ENCODE measurements at regions not wholly inside any gene's neighbourhood (a gene's known extent, or its start where the extent isn't known, plus 50 kb on each side); places are given as distances from the start of the nearest gene placed in this dataset.

DNA sequence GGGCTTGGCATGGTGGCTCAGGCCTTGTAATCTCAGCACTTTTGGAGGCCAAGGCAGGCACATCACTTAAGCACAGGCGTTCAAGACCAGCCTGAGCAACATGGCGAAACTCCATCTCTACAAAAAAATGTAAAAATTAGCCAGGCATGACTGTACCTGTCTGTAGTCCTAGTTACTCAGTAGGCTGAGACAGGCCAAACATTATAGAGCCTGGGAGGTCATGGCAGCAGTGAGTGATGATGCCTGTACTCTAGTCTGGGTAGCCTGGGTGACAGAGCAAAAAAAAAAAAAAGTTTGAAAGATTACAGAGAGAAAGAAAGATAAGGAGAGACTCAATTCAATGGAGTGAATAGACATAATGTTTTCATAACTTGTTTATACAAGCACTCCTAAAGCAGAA is 556.5 kb upstream of the BRINP3 start:
- H3K4me3 ChIP-seq (ENCODE audit: low read depth, low read length, poor library complexity, severe bottlenecking): no peak overlapping the region
- no peaks in the 10 kb centered on the region for H3K79me2 ChIP-seq (ENCODE audit: insufficient read depth, low read depth, low read length)
- H3K36me3 ChIP-seq (ENCODE audit: insufficient read depth, low read length): no peaks in the 10 kb centered on the region
- no peak for TF ChIP-seq EZH2phosphoT487 (IDR thresholded peaks at IDR 0.05; ENCODE audit: borderline replicate concordance, low read depth, low read length)
- TF ChIP-seq, protein P1, sequence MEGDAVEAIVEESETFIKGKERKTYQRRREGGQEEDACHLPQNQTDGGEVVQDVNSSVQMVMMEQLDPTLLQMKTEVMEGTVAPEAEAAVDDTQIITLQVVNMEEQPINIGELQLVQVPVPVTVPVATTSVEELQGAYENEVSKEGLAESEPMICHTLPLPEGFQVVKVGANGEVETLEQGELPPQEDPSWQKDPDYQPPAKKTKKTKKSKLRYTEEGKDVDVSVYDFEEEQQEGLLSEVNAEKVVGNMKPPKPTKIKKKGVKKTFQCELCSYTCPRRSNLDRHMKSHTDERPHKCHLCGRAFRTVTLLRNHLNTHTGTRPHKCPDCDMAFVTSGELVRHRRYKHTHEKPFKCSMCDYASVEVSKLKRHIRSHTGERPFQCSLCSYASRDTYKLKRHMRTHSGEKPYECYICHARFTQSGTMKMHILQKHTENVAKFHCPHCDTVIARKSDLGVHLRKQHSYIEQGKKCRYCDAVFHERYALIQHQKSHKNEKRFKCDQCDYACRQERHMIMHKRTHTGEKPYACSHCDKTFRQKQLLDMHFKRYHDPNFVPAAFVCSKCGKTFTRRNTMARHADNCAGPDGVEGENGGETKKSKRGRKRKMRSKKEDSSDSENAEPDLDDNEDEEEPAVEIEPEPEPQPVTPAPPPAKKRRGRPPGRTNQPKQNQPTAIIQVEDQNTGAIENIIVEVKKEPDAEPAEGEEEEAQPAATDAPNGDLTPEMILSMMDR (conservative IDR thresholded peaks at IDR 0.05; ENCODE audit: low read length): no peak
- no TSS peak for BruUV-seq (replicated peaks)
- intact Hi-C loops (cut with micrococcal nuclease; ENCODE audit: unreplicated experiment): no loop called here
- H2AFZ ChIP-seq (ENCODE audit: low read length): no peak overlapping the region
- H3K9me2 ChIP-seq (ENCODE audit: insufficient read depth, low read length): no peaks in the 10 kb centered on the region
- CTCF ChIA-PET (ENCODE audit: unreplicated experiment): no interaction called here
- no peaks in the 10 kb centered on the region for H3K9me3 ChIP-seq (ENCODE audit: low read length)
- POLR2A ChIA-PET: interaction anchor here (0.5 kb wide), 1 partner anchor 916 kb away, joined by 3 read pairs; no protein-coding TSS in a partner anchor
- no peaks in the 10 kb centered on the region for H4K20me1 ChIP-seq (ENCODE audit: insufficient read depth, low read length)
- no peaks in the 10 kb centered on the region for H3K4me1 ChIP-seq (ENCODE audit: insufficient read depth, low read length, poor library complexity, severe bottlenecking)
- no peak overlapping the region for H3K4me2 ChIP-seq (ENCODE audit: low read length)
- DNase-seq (ENCODE audit: low spot score): no peak
- no peak overlapping the region for H3K27ac ChIP-seq (ENCODE audit: low read depth, low read length, poor library complexity, severe bottlenecking)

DNA sequence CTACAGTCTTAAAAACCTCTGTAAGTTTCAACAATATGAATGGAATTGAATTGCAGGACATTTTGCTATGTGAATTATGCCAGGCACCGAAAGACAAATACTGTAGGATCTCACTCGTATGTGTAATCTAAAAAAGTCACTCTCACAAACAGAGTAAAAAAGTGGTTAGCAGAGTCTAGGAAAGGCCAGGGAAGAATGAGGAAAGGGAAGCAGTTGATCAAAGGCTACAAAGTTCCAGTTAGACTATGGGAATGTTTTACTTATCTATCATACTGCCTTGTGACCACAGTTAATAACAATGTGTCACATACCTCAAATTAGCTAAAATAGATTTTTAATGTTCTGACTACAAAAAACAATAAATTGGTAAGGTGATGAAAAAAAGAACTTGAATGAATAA is 565.4 kb upstream of the BRINP3 start:
- no TSS peak for BruUV-seq (replicated peaks)
- no peaks in the 10 kb centered on the region for H3K9me2 ChIP-seq (ENCODE audit: insufficient read depth, low read length)
- no peaks in the 10 kb centered on the region for H4K20me1 ChIP-seq (ENCODE audit: insufficient read depth, low read length)
- H3K4me1 ChIP-seq (ENCODE audit: insufficient read depth, low read length, poor library complexity, severe bottlenecking): no peaks in the 10 kb centered on the region
- ChIA-PET POLR2A (no interaction called here), CTCF (ENCODE audit: unreplicated experiment) (no interaction called here)
- no peaks in the 10 kb centered on the region for H3K79me2 ChIP-seq (ENCODE audit: insufficient read depth, low read depth, low read length)
- H3K4me2 ChIP-seq (ENCODE audit: low read length): no peak overlapping the region
- DNase-seq (ENCODE audit: low spot score): no peak
- H3K9me3 ChIP-seq (ENCODE audit: low read length): no peaks in the 10 kb centered on the region
- no peak for TF ChIP-seq EZH2phosphoT487 (IDR thresholded peaks at IDR 0.05; ENCODE audit: borderline replicate concordance, low read depth, low read length)
- TF ChIP-seq, protein P1 (conservative IDR thresholded peaks at IDR 0.05; ENCODE audit: low read length): no peak
- H2AFZ ChIP-seq (ENCODE audit: low read length): no peak overlapping the region
- H3K4me3 ChIP-seq (ENCODE audit: low read depth, low read length, poor library complexity, severe bottlenecking): no peak overlapping the region
- intact Hi-C loops (cut with micrococcal nuclease; ENCODE audit: unreplicated experiment): no loop called here
- H3K36me3 ChIP-seq (ENCODE audit: insufficient read depth, low read length): no peaks in the 10 kb centered on the region
- H3K27ac ChIP-seq (ENCODE audit: low read depth, low read length, poor library complexity, severe bottlenecking): no peak overlapping the region

DNA sequence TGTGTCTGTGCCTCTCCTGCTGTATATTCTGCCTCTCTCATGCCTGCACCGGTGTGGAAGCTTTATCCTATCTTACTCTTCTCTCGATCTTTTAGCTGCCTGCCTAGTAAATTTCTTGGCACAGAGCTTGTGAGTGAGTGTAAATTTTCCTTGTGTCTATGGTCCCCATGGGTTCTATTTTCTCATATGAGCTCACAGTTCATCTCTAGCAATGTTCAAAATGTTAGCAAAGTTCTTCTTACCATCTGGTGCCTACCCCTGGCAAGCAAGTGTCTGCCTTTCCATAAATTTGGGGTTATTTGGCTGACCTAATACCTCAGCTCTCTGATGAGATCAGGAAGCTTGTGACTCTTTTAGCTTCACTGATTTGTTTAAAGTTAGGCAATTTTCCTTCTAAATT is 572.1 kb upstream of the BRINP3 start:
- H4K20me1 ChIP-seq (ENCODE audit: insufficient read depth, low read length): no peaks in the 10 kb centered on the region
- H3K4me1 ChIP-seq (ENCODE audit: insufficient read depth, low read length, poor library complexity, severe bottlenecking): no peaks in the 10 kb centered on the region
- H3K36me3 ChIP-seq (ENCODE audit: insufficient read depth, low read length): no peaks in the 10 kb centered on the region
- no peak overlapping the region for H3K27ac ChIP-seq (ENCODE audit: low read depth, low read length, poor library complexity, severe bottlenecking)
- ChIA-PET POLR2A (no interaction called here), CTCF (ENCODE audit: unreplicated experiment) (no interaction called here)
- no peaks in the 10 kb centered on the region for H3K9me3 ChIP-seq (ENCODE audit: low read length)
- no TSS peak for BruUV-seq (replicated peaks)
- intact Hi-C loops (cut with micrococcal nuclease; ENCODE audit: unreplicated experiment): no loop called here
- no peak overlapping the region for H2AFZ ChIP-seq (ENCODE audit: low read length)
- no peak overlapping the region for H3K4me2 ChIP-seq (ENCODE audit: low read length)
- no peak for TF ChIP-seq EZH2phosphoT487 (IDR thresholded peaks at IDR 0.05; ENCODE audit: borderline replicate concordance, low read depth, low read length)
- TF ChIP-seq, protein P1 (conservative IDR thresholded peaks at IDR 0.05; ENCODE audit: low read length): no peak
- DNase-seq (ENCODE audit: low spot score): no peak
- no peaks in the 10 kb centered on the region for H3K9me2 ChIP-seq (ENCODE audit: insufficient read depth, low read length)
- H3K79me2 ChIP-seq (ENCODE audit: insufficient read depth, low read depth, low read length): no peaks in the 10 kb centered on the region
- H3K4me3 ChIP-seq (ENCODE audit: low read depth, low read length, poor library complexity, severe bottlenecking): no peak overlapping the region

Measured in OCI-LY7 (cell line).